Heart right ventricle (tissue), 16 donors: ENCODE measurements at regions not wholly inside any gene's neighbourhood (a gene's known extent, or its start where the extent isn't known, plus 50 kb on each side); places are given as distances from the start of the nearest gene placed in this dataset.
"Not testable (repeated sequence)": the region's sequence is repeated elsewhere in the genome, so short reads cannot be mapped to it uniquely, and the experiment has no call there.

ENCODE experiments used
- ATAC-seq, 8 donors: fragments of 200-7000 bp; cut with Tn5 transposase; one replicate each; pipeline ENCODE4 v1.9.1; 2020; ENCODE audit warnings: mild to moderate bottlenecking in 8 of 8, moderate library complexity in 8 of 8, moderate number of reproducible peaks in 1 of 8
- DNase-seq, 2 donors: peaks; one replicate each; pipeline ENCODE4 v3.0.0-alpha.2; 2020
- H3K27ac ChIP-seq, 10 donors: fragments of 200-600 bp; sonication (generic) in 2 of 10; one replicate each; pipeline versions ENCODE4 v1.5.0 to v1.8.0; 2020 to 2022; ENCODE audit warnings: mild to moderate bottlenecking in 3 of 10
- H3K27me3 ChIP-seq, 7 donors: fragments of 200-600 bp; one replicate each; pipeline ENCODE4 v1.8.0; 2021 to 2022; ENCODE audit warnings: mild to moderate bottlenecking in 2 of 7
- H3K36me3 ChIP-seq, 9 donors: fragments of 200-600 bp; sonication (generic) in 1 of 9; one replicate each; pipeline versions ENCODE4 v1.5.0 to v1.8.0; 2020 to 2022; ENCODE audit warnings: mild to moderate bottlenecking in 2 of 9
- H3K4me1 ChIP-seq, 9 donors: fragments of 200-600 bp; sonication (generic) in 1 of 9; one replicate each; pipeline versions ENCODE4 v1.5.0 to v1.8.0; 2020 to 2022; ENCODE audit warnings: mild to moderate bottlenecking in 4 of 9
- H3K4me3 ChIP-seq, 10 donors: fragments of 200-600 bp; sonication (generic) in 2 of 10; one replicate each; pipeline versions ENCODE4 v1.5.0 to v1.8.0; 2020 to 2022; ENCODE audit warnings: mild to moderate bottlenecking in 7 of 10, moderate library complexity in 2 of 10
- H3K9me3 ChIP-seq, 11 donors: fragments of 200-600 bp in 10 of 11; sonication (generic) in 2 of 11; one replicate each; pipeline versions ENCODE4 v1.5.0 to v1.8.0; 2013 to 2022; ENCODE audit warnings: mild to moderate bottlenecking in 2 of 11, control low read depth in 1 of 11, moderate library complexity in 1 of 11
- CTCF ChIP-seq, 9 donors: fragments of 200-600 bp; sonication (generic) in 2 of 9; IDR thresholded peaks; one replicate each; pipeline versions ENCODE4 v1.5.0 to v1.8.0; 2021 to 2022; ENCODE audit warnings: antibody characterized with exemption in 9 of 9, mild to moderate bottlenecking in 5 of 9, moderate library complexity in 1 of 9
- WGBS, 2 donors: extraction: QIAGEN DNeasy Blood & Tissue Kit; methylation state at CpG; one replicate each; pipeline ENCODE4 v1.1.7; 2013; ENCODE audit warnings: inconsistent platforms in 1 of 2; 5-methylcytosine and 5-hydroxymethylcytosine counted together
- intact Hi-C, 10 donors: fragments of 100-400 bp; cut with DNase I; formaldehyde crosslinking; loops; one replicate each; pipeline versions ENCODE4 v1.11.1 to v1.14.2; 2022
- donor health status: Arrhythmogenic right ventricular cardiomyopathy.
- donor health status: ischemic (EF 13 %, LVEDD 7.1; RV severe dilation, severe dysfunction).
- donor health status: healthy with polysubstance abuse.
- donor health status: DM: no; HTN: yes; CAD: no.
- donor health status: DM: no; HTN: no; CAD: no.
- donor health status: ischemic (EF 25% LVEDD 6.9; RV normal size, moderate dysfunction).
- donor health status: ischemic (EF 25% LVEDD 5.7; RV mildly dilated, moderate dysfunction).
- donor health status: healthy.
- donor health status: DM: yes; HTN: yes; CAD: no.
- donor health status: Ischemic cardiomyopathy.
- donor health status: ischemic (EF 35%, LVEDD 5.7; RV mildly dilated, moderate dysfunction).
- donor health status: nonischemic (EF 11% LVEDD 7.7; RV severe dilation, severe dysfunction).
- donor health status: DM: yes; HTN: yes; CAD: no.
- donor health status: PGD.
- donor health status: ischemic (EF 29% LVEDD 5.4; RV normal size, mild dysfunction).
- donor health status: nonischemic (EF 23%, LVEDD 6.1; RV moderate dilation, normal function).

- H3K4me3 ChIP-seq, result no peak overlapping the region
- no peaks in the 10 kb centered on the region for H3K4me1 ChIP-seq
- no peaks in the 10 kb centered on the region for H3K27me3 ChIP-seq
- ATAC-seq (no peak), DNase-seq (no peak)
- peaks cover 0 to 10% (median 0%) of the 10 kb centered on the region in 11 donors for H3K9me3 ChIP-seq
- no peak overlapping the region for H3K27ac ChIP-seq
- intact Hi-C loops, result no loop called here
- TF ChIP-seq CTCF (IDR thresholded peaks at IDR 0.05), result no peak
- no peaks in the 10 kb centered on the region for H3K36me3 ChIP-seq
- 50 to 57% methylated on average over 2 of the region's 2 CpGs for WGBS, 2 donors
Observed at GRCh38 chrX:151042842-151043241, 59.7 kb downstream of the HMGB3 start.

- H3K36me3 ChIP-seq, H3K9me3 ChIP-seq, H3K4me1 ChIP-seq, H3K4me3 ChIP-seq, H3K27ac ChIP-seq, ATAC-seq, DNase-seq, H3K27me3 ChIP-seq, intact Hi-C loops: not testable (repeated sequence)
- WGBS, 2 donors, result 88 to 89% methylated on average over 2 to 3 of the region's 3 CpGs
Observed at GRCh38 chrX:151066373-151066772, 83.2 kb downstream of the HMGB3 start.

- 87% methylated on average over 10 to 12 of the region's 12 CpGs for WGBS, 2 donors
- intact Hi-C loops, result no loop called here
- H3K27me3 ChIP-seq, result no peaks in the 10 kb centered on the region
- H3K9me3 ChIP-seq, result no peaks in the 10 kb centered on the region
- H3K27ac ChIP-seq, result no peak overlapping the region
- DNase-seq, result no peak
- no peaks in the 10 kb centered on the region for H3K4me1 ChIP-seq
- TF ChIP-seq CTCF (IDR thresholded peaks at IDR 0.05), result no peak
- H3K4me3 ChIP-seq, result no peak overlapping the region
- ATAC-seq, result no peak
- H3K36me3 ChIP-seq, result no peaks in the 10 kb centered on the region
Observed at GRCh38 chrX:151073767-151074166, 90.6 kb downstream of the HMGB3 start.

GRCh38 chrX:151081016-151081415 is 95.4 kb upstream of the GPR50 start:
- Histone ChIP-seq H3K4me1 (peaks cover 0 to 8% (median 0%) of the 10 kb centered on the region in 9 donors), H3K27me3 (peaks cover 0 to 51% (median 0%) of the 10 kb centered on the region in 7 donors), H3K4me3 (no peak overlapping the region), H3K36me3 (no peaks in the 10 kb centered on the region), H3K9me3 (no peaks in the 10 kb centered on the region), H3K27ac (no peak overlapping the region)
- WGBS, 2 donors, result 89 to 91% methylated on average over 9 of the region's 9 CpGs
- intact Hi-C loops, result loop anchor here in 3 of 10 donors (2.0 to 5.0 kb wide), 2 partner anchors 308 to 309 kb away; no protein-coding TSS in a partner anchor
- no peak for ATAC-seq
- DNase-seq, result no peak
- no peak for TF ChIP-seq CTCF (IDR thresholded peaks at IDR 0.05)

- peak; percentile 25 to 51 for DNase-seq
- no peaks in the 10 kb centered on the region for H3K36me3 ChIP-seq
- peak; percentile 74 to 94 (median 84) for TF ChIP-seq CTCF (IDR thresholded peaks at IDR 0.05)
- H3K27ac ChIP-seq, result no peak overlapping the region
- peak overlapping the region in 4 of 10 donors; percentile 14 to 31 (median 22) for H3K4me3 ChIP-seq
- peaks cover 0 to 8% (median 0%) of the 10 kb centered on the region in 9 donors for H3K4me1 ChIP-seq
- 0 to 5% methylated on average over 26 to 41 of the region's 41 CpGs for WGBS, 2 donors
- H3K27me3 ChIP-seq, result peaks cover 0 to 61% (median 0%) of the 10 kb centered on the region in 7 donors
- intact Hi-C loops, result loop anchor here in 8 of 10 donors (1.0 to 5.0 kb wide), 3 partner anchors 310 kb away; no protein-coding TSS in a partner anchor
- ATAC-seq, result peak; percentile 77 to 91 (median 89)
- H3K9me3 ChIP-seq, result no peaks in the 10 kb centered on the region
Observed at GRCh38 chrX:151082077-151082948, 94.1 kb upstream of the GPR50 start.
